HG02642 (cell line): ENCODE measurements at regions not wholly inside any gene's neighbourhood (a gene's known extent, or its start where the extent isn't known, plus 50 kb on each side); places are given as distances from the start of the nearest gene placed in this dataset.

Source experiments
- ATAC-seq: cut with Tn5 transposase; IDR thresholded peaks from one replicate; pipeline ENCODE4 v1.9.1; 2021; ENCODE audit warnings: mild to moderate bottlenecking; ENCODE audit not compliant: unreplicated experiment, poor library complexity

- no peak for ATAC-seq
These were observed 235.0 kb downstream of the LOXHD1 start for GRCh38 chr18:46421973-46422551.

DNA sequence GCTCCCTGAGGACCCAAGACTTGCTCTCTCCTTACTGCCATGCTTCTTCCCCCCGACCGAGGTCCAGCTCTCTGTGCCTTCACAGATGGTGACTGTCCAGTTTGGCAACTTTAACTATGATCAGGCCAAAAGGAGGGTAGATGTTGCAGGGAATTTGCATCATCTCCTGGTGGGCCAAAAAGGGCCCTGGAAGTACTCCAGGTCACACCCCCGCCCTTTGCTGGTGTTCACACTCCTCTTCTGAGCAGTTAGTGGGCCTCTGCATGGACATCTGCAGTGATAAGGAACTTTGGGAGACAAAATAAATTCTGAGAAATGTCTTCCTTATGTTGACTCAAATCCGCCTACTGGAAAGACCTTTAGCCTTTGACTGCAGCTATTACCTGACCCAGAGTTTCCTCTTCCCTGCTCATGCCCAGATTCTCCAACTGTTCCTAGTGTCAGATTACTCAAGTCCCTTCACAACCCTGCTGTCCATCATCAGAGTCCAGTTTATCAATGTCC, 234.4 kb downstream of the LOXHD1 start:
- ATAC-seq: no peak

DNA sequence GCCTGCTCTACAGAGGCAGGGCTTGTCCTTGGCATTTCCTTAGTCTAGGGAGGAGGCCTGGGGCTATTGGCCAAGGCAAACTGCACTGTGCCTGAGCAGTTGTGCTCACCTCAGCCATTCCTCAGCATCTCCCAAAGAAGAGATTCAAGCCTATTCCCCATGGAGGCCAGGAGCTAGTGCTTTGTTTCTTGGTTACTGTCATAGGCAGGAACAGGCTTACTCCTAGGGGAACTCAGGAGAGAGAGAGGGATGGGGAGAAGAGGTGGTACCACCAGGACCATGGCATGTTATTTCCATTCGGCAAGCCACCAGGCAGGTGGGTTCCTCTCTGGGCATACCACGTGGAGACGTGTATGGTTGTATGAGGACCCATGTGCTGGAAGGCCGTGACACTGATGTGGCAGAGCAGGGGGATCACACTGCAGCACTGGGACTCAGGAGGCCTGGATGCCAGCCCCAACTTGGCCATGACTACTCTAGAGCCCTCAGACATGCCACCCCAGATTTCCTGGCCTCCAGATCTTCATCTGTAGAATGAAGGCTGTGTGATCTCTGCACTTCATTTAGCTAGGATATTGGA, 233.7 kb downstream of the LOXHD1 start:
- ATAC-seq: no peak

DNA sequence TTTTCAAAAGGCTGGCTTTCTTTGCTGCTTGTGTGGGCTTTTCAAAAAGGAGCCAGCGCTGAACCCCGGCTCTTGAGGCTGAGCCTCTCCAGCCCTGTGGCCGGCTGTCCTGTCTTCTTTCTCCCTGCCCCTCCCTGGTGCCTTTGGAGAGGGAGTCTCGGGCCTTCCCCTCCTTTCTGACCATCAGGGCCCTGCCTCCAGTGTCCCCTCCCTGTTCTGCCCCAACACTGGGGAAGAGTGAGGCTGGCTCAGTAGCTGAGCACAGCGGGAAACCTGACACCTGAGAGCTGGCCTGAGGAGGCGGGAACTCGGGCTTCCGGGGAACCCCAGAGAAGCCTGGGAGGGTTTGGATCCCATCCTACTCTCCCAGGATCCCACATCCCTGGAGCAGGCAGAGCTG, 232.1 kb downstream of the LOXHD1 start:
- no peak for ATAC-seq

GRCh38 chr18:46425511-46425910, 231.5 kb downstream of the LOXHD1 start:
- ATAC-seq: no peak

DNA sequence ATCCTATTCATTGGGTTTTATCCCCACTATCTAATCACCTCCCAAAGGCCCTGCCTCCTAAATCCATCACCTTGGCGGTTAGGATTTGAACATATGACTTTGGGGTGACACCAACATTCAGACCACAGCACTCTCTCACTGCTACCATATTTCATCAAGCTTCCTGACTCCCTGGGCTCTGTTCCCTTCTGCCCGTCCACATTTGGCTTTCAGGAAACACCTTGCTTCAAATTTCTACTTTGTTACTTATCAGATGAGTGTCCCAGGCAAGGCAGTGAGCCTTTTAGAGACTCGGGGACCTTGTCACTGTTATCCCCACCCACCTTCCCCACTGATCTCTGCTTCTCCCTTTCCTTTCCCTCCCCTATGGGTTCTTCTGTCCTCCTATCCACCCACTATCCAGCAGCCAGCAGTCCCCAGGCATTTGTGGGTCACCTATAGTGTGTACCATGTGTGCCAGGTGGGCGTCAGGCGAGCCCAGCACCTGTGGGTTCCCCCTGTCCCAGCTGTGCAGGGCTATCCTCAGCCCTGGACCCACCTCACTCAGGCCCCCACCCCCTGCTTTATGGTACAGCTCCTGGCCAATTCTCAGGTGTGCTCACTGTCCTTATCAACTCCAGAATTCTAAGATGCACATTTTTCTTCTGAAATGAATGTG, 230.9 kb downstream of the LOXHD1 start:
- no peak for ATAC-seq

- ATAC-seq: no peak
These were observed 230.4 kb downstream of the LOXHD1 start for GRCh38 chr18:46426679-46427047.
